Epithelial cell of proximal tubule (primary cell): ENCODE measurements at regions not wholly inside any gene's neighbourhood (a gene's known extent, or its start where the extent isn't known, plus 50 kb on each side); places are given as distances from the start of the nearest gene placed in this dataset.

Experiments
- DNase-seq: peaks from one replicate; pipeline ENCODE4 v3.0.0-alpha.2; 2011; ENCODE audit warnings: low read depth
- H3K4me3 ChIP-seq: 2 replicates; pipeline ENCODE4 v1.5.1; 2011; ENCODE audit warnings: low read depth, mild to moderate bottlenecking, low read length
- TF ChIP-seq, protein P1 (sequence below): conservative IDR thresholded peaks from 2 replicates; pipeline ENCODE4 v1.5.1; 2012; ENCODE audit warnings: low read depth, mild to moderate bottlenecking, low read length

DNA sequence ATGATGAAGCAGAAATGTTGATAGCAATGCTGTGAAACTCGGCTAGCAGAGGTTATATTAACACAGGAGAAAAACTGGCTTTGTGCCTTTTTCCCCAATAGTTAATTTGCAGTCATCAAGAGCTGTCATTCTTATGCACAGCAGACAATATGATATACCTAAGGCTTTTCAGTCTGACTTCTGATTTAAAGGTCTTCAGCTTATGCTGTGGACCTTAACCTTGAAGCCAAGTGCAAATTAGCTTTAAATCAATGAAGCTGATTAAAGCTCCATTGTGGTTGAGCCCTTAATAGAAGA, 171.6 kb upstream of the ID4 start:
- TF ChIP-seq, protein P1, sequence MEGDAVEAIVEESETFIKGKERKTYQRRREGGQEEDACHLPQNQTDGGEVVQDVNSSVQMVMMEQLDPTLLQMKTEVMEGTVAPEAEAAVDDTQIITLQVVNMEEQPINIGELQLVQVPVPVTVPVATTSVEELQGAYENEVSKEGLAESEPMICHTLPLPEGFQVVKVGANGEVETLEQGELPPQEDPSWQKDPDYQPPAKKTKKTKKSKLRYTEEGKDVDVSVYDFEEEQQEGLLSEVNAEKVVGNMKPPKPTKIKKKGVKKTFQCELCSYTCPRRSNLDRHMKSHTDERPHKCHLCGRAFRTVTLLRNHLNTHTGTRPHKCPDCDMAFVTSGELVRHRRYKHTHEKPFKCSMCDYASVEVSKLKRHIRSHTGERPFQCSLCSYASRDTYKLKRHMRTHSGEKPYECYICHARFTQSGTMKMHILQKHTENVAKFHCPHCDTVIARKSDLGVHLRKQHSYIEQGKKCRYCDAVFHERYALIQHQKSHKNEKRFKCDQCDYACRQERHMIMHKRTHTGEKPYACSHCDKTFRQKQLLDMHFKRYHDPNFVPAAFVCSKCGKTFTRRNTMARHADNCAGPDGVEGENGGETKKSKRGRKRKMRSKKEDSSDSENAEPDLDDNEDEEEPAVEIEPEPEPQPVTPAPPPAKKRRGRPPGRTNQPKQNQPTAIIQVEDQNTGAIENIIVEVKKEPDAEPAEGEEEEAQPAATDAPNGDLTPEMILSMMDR = no peak
- H3K4me3 ChIP-seq = no peak overlapping the region
- no peak for DNase-seq

DNA sequence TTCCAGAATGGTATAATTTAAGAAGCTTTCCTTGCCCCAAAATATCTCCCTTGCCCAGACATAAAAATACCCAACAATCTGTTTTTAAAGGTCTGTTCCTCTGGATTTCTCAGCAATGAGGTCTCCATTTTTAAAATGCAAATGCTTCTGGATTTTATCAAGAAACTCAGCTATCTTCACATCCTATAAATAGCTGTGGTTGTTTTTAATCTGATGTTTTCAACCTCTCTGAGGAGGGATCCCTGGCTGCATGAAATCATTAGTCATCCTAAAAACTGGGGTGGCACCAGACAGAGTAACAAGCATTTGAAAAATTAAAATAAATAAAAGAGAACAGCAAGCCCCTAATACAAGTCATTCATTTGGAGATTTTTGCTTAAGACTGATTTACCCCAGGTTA, 168.5 kb upstream of the ID4 start:
- H3K4me3 ChIP-seq = no peak overlapping the region
- TF ChIP-seq, protein P1 = no peak
- no peak for DNase-seq

DNA sequence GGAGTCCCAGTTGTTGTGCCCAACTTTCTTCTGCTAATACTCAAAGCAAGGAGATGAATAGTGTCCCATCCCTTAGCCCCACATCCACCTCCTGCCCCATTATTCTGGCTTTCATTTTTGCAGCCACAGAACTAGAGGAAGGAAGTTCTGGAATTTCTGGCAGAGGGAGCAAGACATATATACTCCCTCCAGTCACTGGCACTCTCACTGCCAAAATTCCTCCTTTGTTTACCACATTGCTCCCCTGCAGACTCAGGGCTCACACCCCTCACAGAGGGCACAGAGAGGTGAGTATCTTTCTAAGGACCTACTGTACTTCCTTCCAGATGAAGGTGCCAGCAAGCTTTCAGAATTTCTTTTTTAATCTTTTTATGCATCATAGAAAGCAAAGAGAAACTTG, 168.0 kb upstream of the ID4 start:
- DNase-seq = no peak
- TF ChIP-seq, protein P1 = no peak
- no peak overlapping the region for H3K4me3 ChIP-seq

DNA sequence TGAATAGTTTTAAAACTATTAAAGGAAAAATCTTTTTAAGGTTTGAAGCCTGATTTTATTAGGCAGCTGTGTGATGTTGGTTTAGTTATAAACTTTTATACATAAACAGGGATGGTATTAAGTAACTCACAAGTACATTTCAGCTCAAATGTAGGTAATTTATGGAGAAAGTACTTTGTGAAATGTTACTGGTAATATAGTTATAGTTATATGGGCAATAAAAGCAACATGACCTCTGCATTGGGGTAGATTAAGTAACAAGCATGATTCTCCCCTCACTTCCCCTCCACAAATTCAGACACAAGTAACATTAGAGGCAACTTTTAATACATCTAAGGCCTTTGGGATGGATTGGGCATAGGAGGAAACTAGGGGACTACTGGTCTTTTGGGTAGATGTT, 154.3 kb upstream of the ID4 start:
- no peak for DNase-seq
- TF ChIP-seq, protein P1 = no peak
- no peak overlapping the region for H3K4me3 ChIP-seq

DNA sequence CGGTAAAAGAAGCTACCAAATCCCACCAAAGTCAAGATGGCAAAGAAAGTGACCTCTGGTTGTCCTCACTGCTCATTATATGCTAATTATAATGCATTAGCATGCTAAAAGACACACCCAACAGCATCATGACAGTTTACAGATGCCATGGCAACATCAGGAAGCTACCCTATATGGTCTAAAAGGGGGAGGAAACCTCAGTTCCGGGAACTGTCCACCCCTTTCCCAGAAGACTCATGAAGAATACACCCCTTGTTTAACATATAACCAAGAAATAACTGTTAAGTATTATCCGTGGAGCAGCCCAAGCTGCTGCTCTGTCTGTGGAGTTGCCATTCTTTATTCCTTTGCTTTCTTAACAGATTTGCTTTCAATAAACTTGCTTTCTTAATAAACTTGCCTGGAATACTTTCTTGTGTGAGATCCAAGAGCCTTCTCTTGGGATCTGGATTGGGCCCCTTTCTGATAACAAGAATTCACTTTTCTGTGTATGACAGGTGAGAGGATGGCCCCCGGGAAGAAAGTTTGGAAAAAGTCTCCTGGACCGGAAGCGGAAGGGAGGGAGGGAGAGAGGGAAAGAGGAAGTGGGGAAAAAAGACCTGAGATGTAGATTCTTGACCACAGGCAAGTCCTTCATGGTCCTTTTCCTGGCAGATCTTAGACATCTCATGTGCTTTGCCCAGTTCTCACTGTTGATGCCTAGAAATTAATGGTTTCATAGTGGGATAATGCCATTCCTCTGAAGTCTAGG, 146.7 kb upstream of the ID4 start:
- H3K4me3 ChIP-seq = no peak overlapping the region
- no peak for DNase-seq
- TF ChIP-seq, protein P1 = no peak

DNA sequence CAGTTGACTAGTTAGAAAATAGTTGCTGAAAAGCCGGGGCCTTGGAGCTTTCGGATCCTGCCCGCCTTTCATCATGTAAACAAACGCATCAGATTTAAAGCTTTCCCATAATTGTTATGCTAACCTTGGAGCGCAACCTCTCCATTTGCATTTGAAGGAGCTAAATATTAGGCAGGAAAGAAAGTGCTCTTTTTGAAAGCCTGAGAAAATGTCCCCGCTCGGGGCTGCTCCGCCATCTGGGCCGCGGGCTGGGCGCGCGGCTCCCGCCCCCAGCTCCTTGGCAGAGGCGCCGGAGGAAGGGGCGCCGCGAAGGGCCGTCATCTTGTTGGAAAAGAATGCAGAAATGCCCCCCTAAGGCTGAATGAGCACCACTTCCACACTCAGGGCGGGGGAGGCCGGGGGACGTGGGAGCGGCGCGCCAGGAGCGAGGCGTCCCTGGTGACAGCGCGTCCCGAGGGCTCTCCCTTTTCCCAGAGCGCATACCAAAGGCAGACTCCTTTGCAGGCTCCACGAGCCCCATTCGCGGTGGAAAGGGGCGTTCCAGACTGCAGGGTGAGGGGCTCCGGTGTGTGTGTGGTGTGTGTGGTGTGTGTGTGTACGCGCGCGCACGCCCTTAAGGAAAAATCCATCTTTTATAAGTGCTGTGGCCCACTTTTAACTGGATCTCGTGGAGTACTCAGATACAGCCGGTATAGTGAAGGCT, 145.6 kb upstream of the ID4 start:
- peak overlapping the region; percentile 49 for H3K4me3 ChIP-seq
- TF ChIP-seq, protein P1 = no peak
- no peak for DNase-seq
